GM21381 (cell line): ENCODE measurements at regions not wholly inside any gene's neighbourhood (a gene's known extent, or its start where the extent isn't known, plus 50 kb on each side); places are given as distances from the start of the nearest gene placed in this dataset.

Source experiments
- ATAC-seq: cut with Tn5 transposase; IDR thresholded peaks from one replicate; pipeline ENCODE4 v1.9.1; 2021; ENCODE audit warnings: mild to moderate bottlenecking, moderate library complexity; ENCODE audit not compliant: unreplicated experiment

DNA sequence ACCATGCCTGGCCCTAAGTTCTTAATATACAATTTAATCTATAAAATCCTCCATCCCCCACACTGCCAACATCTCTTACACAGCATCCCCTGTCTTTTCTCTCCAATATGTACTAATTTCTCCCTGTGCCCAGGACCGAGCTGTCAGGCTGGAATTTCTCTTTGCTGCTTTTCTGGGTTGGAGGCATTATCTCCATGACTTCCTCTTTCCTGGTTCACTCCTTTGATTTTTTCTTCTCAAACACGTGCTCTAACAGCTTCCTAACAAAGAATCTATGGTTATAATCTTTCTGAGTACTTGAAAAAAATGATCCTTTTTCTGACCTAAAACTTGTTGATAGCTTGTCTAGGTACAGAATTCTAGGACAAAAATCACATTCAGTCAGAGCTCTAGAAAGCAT is 112.8 kb downstream of the C1D start:
- ATAC-seq: no peak

DNA sequence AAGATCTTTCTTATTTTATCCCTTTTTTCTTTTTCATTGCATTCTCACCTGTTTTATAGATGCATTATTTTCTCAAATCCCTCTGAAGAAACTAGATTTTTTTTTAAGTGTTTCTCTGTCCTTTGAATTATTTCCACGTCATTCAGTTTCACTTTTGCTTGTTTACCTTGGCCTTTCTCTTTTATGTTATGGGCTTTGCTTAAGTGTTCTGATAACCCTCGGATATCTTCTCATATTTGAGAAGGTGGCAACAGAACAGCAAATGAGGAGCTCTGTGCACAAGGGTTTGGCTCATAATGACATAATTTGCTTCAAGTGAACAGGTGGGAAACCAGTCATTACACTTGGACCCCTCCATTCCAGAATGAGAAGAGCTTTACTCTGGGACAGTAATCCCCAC is 111.9 kb downstream of the C1D start:
- ATAC-seq: no peak

DNA sequence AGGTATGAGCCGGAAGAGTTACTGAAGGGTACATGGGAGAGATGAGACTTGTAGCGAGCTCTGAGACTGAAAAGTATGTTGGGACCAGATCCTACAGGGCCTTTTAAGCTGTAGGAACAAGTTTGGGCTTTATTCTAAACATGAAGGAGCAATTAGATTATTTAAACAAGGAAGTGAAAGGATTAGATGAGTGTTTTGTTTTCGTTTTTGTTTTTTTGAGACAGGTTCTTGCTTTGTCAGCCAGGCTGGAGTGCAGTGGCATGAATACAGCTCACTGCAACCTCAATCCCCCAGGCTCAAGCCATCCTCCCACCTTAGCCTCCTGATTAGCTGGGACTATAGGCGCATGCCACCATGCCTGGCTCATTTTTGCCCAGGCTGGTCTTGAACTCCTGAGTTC is 110.7 kb downstream of the C1D start:
- no peak for ATAC-seq

GRCh38 chr2:67954093-67954748 is 108.6 kb downstream of the C1D start:
- no peak for ATAC-seq

DNA sequence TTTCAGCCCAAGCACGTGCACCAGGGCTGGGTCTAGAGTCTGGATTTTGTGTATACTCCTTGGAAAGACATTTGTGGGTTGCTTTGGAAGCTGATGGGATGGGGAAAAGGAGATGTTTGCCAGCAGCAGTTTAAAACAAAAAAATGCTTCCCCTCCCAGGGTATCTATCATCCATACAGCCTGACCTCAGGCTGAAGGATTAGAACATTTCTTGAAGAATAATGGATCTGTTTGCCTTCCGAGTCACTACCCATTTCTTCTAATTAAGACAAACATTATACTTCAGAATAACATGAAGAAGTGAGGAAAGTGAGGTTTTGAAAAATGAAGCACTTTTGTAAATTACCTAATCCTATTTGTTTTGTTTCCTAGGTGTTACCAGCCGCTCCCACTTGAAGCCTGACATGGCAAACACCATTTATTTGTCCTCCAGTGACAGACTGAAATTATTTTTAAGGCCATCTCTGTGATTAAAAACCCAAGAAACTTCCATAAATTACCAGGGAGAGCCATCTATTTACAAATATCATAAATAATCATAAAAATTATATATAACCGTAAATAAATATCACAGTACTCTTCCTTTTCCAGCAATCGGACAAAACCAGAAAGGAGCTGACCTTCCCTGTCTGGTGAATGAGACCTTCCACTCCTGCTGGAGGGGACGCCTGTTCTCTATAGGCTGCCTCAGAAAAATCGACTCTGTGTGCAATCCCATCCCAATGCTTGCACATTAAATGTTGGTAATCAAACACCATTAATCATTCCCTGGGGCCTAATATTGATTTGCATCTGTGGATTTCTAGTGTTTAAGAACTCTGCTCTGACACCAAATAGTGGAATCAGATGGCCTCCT is 106.8 kb downstream of the C1D start:
- ATAC-seq: no peak

DNA sequence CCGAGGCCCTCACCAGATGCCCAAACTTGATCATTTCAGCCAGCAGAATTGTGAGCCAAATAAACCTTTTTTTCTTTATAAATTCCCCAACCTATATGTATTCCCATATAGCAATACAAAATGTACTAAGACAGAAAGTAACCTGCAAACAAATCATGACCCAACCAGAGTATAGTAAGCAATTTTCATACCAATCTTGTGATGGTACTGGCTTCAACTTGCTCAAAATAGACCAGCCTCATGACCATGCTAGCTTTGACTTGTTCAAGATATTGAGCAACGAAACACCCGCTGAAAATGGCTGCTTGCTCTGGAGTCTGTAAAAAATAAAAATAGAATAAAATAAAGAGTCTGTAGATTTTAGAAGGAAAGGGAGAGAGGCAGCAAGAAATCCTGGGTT is 97.6 kb downstream of the C1D start:
- no peak for ATAC-seq

DNA sequence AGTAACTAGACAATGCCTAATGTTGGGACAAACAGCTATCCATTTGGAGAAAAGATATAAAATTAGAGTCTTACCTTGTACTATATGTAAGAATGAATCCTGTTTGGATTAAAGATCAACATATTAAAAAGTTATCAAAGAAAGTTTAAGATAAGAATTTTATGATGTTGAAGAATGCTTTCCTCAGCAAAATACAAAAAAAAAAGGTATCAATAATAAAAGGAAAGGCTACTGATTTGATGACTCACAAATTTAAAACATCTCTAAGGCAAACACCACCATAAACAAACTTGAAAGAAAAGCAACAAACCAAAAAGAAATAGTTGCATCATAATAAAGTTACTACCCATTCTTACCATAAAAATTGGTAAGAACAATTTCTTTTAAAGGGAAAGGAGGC is 92.7 kb downstream of the C1D start:
- ATAC-seq: no peak

DNA sequence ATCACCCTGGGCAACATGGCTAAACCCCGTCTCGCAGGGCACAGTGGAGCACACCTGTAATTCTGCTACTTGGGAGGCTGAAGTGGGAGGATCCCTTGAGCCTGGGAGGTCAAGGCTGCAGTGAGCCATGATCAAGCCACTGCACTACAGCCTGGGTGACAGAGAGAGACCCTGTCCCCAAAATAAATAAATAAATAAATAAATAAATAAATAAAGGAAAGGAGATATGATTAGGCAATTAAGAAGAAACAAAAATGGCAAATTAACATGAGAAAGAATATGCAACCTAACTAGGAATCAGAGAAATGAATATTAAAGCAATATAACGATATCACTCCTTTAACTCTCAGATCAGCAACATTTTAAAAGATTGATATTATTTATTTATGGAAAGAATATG is 92.3 kb downstream of the C1D start:
- ATAC-seq: no peak

- no peak for ATAC-seq
Observed at GRCh38 chr2:67974559-67975430, 88.0 kb downstream of the C1D start.

DNA sequence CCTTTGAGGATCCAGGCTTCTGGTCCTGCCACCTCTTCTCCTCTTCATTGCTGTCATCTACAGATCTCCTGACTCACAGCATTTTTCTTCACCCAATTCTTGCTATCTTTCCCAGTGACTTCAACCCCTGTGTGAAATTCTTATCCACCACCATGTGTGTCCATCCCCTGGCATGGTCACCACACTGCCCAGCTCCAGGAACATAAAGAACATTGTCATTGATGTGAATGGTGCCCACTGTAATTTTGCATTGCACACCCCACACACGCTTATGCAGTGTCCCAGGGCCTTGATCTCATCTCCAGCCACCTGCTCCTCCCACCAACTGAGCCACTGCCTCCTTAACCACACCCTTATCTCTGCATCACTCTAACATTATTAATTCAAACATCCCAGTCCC is 85.3 kb downstream of the C1D start:
- ATAC-seq: no peak

DNA sequence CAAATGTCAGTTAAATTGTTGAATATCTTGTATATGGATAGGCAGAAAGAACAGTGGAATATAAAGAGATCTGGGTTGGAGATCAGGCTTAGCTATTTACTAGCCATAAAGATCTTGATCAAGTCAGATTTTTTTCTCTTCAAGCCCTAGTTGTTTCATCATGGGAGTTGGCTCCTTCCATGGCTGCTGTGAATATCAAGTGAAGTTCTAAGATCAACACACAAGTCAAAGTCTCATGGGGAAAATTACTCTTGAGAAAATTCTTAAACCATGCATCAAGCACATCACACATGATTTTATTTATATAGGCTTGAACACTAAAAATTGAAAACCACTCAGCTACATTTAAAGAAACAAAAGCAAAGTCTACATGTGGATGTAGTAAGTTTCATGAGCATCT is 79.8 kb downstream of the C1D start:
- no peak for ATAC-seq

- ATAC-seq: no peak
Observed at GRCh38 chr2:67984600-67984999, 78.2 kb downstream of the C1D start.

DNA sequence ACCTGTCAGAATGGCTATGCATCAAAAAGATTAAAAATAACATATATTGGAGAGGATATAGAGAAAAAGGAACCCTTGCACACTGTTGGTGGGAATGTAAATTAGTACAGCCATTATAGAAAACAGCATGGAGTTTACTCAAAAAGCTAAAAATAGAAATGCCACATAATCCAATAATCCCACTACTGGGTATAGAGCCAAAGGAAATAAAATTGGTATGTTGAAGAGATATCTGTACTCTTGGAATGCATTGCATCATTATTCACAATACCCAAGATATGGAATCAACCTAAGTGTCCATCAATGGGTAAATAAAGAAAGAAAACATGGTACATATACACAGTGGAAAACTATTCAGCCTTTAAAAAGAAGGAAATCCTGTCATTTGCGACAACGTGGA is 77.2 kb downstream of the C1D start:
- ATAC-seq: no peak

GRCh38 chr2:67986258-67986657 is 76.5 kb downstream of the C1D start:
- no peak for ATAC-seq
